ENCODE measurements at regions not wholly inside any gene's neighbourhood (a gene's known extent, or its start where the extent isn't known, plus 50 kb on each side); places are given as distances from the start of the nearest gene placed in this dataset.

DNA sequence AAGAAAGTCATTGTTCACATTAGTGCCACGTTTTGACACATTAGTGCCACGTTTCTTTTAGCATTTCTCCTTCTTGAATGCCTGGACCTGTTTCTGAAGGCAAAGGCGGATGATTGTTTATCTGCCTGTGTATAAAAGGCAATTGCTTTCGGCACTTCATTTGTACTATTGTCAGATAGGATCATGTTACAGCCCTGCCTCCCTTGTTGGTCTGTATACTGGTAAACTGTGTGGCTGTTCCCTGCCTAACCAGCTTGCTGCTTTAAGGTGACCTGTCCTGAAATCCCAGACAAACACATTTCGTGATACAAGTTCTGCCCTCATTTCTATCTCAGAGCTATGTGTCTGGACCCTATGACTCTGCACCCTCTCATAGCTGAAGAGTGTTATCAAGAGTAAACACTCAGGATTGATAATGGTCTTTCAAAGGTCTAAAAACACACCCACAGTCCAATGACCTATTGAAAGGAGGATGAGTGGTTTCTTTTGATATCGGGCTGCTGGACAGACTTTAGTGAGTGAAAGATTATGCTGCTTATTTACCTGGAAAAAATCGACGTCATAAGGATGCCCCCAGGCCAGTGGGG, 276.3 kb upstream of the MCTP2 start:
- no peak for DNase-seq (ENCODE audit: extremely low read depth, low read depth)
- TF ChIP-seq, protein P1, sequence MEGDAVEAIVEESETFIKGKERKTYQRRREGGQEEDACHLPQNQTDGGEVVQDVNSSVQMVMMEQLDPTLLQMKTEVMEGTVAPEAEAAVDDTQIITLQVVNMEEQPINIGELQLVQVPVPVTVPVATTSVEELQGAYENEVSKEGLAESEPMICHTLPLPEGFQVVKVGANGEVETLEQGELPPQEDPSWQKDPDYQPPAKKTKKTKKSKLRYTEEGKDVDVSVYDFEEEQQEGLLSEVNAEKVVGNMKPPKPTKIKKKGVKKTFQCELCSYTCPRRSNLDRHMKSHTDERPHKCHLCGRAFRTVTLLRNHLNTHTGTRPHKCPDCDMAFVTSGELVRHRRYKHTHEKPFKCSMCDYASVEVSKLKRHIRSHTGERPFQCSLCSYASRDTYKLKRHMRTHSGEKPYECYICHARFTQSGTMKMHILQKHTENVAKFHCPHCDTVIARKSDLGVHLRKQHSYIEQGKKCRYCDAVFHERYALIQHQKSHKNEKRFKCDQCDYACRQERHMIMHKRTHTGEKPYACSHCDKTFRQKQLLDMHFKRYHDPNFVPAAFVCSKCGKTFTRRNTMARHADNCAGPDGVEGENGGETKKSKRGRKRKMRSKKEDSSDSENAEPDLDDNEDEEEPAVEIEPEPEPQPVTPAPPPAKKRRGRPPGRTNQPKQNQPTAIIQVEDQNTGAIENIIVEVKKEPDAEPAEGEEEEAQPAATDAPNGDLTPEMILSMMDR (IDR thresholded peaks at IDR 0.05; ENCODE audit: low read depth, low read length) = no peak

DNA sequence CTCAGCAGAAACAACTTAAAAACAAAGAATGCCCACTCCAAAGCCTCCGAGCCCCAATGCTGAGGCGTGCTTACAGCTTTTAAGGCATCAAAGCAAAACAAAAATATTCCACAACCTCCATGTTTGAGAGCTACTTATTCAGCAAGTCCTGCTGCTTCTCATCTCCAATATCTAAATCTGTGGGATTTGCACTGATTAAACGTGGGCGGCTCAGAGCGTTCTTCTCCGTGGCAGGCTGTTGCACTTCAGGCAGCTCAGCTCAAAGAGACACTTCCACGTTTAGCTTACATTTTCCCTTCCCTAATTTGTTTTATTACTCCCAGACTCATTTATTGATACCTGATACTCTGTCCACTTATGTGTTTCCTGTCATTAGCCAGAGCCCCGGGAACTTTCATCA, 282.6 kb upstream of the MCTP2 start:
- TF ChIP-seq, protein P1 (IDR thresholded peaks at IDR 0.05; ENCODE audit: low read depth, low read length) = no peak
- DNase-seq (ENCODE audit: extremely low read depth, low read depth) = no peak

DNA sequence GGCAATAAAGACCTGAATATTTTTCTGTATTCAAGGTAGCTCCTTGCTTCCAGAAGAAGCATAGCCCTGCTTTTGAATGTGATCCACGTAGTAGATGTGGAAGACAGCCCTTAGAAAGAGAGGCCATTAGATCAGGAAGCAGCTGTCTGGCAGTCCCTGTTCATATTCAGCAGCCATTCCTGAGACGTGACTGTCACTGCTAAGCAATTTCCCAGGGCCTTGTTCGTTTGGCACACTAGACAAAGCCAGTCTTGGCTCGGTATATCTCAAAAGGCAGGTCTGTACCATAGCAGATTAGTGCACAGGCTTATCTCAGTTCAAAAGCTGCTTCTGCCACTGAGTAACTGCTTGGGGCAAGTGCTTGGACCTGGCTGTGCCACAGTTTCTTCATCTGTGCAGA, 287.8 kb upstream of the MCTP2 start:
- no peak for DNase-seq (ENCODE audit: extremely low read depth, low read depth)

DNA sequence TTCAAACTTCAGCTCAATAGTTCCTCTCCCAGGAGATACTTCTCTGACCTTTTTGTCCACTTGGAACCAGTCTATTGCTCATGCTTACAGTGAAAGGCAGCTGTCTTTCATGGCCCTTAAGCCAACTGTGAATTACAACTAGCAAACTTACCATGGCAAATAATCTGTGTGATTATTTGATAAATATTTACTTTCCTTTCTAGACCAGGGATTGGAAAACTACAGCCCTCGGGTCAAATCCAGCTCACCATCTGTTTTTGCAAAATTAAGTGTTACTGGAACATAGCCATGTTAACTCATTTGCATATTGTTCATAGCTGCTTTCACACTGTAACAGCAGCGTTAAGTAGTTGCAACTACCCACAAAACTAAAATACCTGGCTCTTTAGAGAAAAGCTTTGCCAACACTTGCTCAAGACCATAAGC, 289.1 kb upstream of the MCTP2 start:
- TF ChIP-seq, protein P1 (IDR thresholded peaks at IDR 0.05; ENCODE audit: low read depth, low read length) = no peak
- no peak for DNase-seq (ENCODE audit: extremely low read depth, low read depth)

More for the DNA sequence above, 287.8 kb upstream of the MCTP2 start:
- TF ChIP-seq, protein P1 (IDR thresholded peaks at IDR 0.05; ENCODE audit: low read depth, low read length) = no peak

DNA sequence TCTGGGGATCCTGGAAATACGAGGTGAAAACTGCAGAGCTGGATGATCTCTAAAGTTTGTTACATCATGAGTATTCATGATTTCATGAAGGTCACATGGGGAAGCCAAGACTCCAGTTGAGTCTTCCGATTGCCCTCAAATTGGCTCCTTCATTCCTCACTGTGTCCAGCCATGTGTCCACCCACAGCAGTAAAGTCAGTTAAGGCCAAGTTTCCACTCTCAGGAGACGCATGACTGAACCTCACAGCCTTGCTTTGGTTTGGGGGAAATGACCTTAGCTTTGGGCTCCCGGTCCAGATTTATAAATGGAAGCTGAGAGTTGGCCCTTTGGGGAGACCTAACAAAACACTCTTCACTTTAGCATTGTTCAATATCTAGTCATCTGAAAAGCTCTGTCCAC, 289.7 kb upstream of the MCTP2 start:
- TF ChIP-seq, protein P1 (IDR thresholded peaks at IDR 0.05; ENCODE audit: low read depth, low read length) = no peak
- DNase-seq (ENCODE audit: extremely low read depth, low read depth) = no peak

DNA sequence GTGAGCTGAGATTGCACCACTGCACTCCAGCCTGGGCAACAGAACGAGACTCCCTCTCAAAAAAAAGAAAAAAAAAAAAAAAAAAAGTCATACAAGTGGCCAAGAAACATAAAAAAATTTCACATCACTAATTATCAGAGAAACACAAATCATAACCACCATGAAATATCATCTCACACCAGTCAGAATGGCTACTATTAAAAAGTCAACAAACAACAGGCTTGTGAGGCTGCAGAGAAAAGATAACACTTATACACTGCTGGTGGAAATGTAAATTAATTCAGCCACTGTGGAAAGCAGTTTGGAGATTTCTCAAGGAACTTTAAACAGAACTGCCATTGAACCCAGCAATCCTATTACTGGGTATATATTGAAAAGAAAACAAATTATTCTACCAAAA, 291.1 kb upstream of the MCTP2 start:
- DNase-seq (ENCODE audit: extremely low read depth, low read depth) = no peak

DNA sequence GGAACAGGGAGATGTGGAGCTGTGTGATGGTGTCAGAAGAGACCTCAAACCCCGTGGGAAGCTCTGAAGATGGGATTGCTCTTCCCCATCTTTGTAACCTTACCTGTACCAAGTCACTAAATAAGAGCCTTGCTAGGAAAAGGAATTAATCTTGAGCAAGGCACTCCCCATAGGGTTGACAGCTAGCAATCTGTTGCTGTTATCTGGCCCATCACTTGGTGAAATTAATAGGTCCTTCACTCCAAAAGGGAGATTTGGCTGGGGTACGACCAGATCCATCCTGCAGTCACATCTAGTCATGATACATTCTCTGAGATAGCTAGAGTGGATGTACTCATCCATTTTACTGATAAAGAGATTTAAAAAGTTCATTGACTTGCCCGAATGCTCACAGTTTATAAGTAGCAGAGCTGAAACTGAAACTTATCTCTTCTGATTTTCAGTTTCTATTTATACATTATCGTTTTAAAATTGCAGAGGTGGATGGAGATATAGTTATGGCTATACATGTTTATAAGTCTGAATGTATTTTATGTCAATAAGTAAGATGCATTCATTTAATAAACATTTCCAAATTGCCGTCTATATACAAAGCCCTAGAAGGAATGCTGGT, 299.1 kb upstream of the MCTP2 start:
- DNase-seq (ENCODE audit: extremely low read depth, low read depth) = no peak
- TF ChIP-seq, protein P1 (IDR thresholded peaks at IDR 0.05; ENCODE audit: low read depth, low read length) = no peak

More for the DNA sequence above, 291.1 kb upstream of the MCTP2 start:
- TF ChIP-seq, protein P1 (IDR thresholded peaks at IDR 0.05; ENCODE audit: low read depth, low read length) = no peak

Data from AG09319 (cell line).